ENCODE measurements at regions not wholly inside any gene's neighbourhood (a gene's known extent, or its start where the extent isn't known, plus 50 kb on each side); places are given as distances from the start of the nearest gene placed in this dataset.
"Not testable (repeated sequence)": the region's sequence is repeated elsewhere in the genome, so short reads cannot be mapped to it uniquely, and the experiment has no call there.

GRCh38 chr1:187038784-187039183 lies 210.0 kb downstream of the PLA2G4A start:
- DNase-seq, result no peak

GRCh38 chr1:187041104-187041503 lies 212.4 kb downstream of the PLA2G4A start:
- DNase-seq, result no peak

GRCh38 chr1:187042538-187042937 lies 213.8 kb downstream of the PLA2G4A start:
- DNase-seq, result no peak

GRCh38 chr1:187043433-187043832 lies 214.7 kb downstream of the PLA2G4A start:
- DNase-seq, result not testable (repeated sequence)

- DNase-seq, result no peak
Observed at GRCh38 chr1:187044411-187044810, 215.7 kb downstream of the PLA2G4A start.

GRCh38 chr1:187045371-187045770 lies 216.6 kb downstream of the PLA2G4A start:
- DNase-seq, result no peak

- DNase-seq, result no peak
Observed at GRCh38 chr1:187046293-187046692, 217.5 kb downstream of the PLA2G4A start.

- DNase-seq, result no peak
Observed at GRCh38 chr1:187047298-187047697, 218.5 kb downstream of the PLA2G4A start.

- no peak for DNase-seq
Observed at GRCh38 chr1:187051618-187052232, 223.0 kb downstream of the PLA2G4A start.

GRCh38 chr1:187053876-187054275 lies 225.1 kb downstream of the PLA2G4A start:
- no peak for DNase-seq

GRCh38 chr1:187054862-187055757 lies 226.4 kb downstream of the PLA2G4A start:
- no peak for DNase-seq

GRCh38 chr1:187063271-187063670 lies 234.5 kb downstream of the PLA2G4A start:
- DNase-seq, result no peak

GRCh38 chr1:187067160-187067559 lies 238.4 kb downstream of the PLA2G4A start:
- DNase-seq, result no peak

GRCh38 chr1:187070076-187070475 lies 241.3 kb downstream of the PLA2G4A start:
- no peak for DNase-seq

GRCh38 chr1:187072262-187073034 lies 243.7 kb downstream of the PLA2G4A start:
- not testable (repeated sequence) for DNase-seq

- not testable (repeated sequence) for DNase-seq
Observed at GRCh38 chr1:187073035-187073560, 244.3 kb downstream of the PLA2G4A start.

GRCh38 chr1:187073634-187074245 lies 245.0 kb downstream of the PLA2G4A start:
- DNase-seq, result not testable (repeated sequence)

GRCh38 chr1:187074445-187075048 lies 245.8 kb downstream of the PLA2G4A start:
- no peak for DNase-seq

- DNase-seq, result no peak
Observed at GRCh38 chr1:187076922-187077321, 248.2 kb downstream of the PLA2G4A start.

GRCh38 chr1:187078321-187078720 lies 249.6 kb downstream of the PLA2G4A start:
- no peak for DNase-seq

- no peak for DNase-seq
Observed at GRCh38 chr1:187078916-187079315, 250.2 kb downstream of the PLA2G4A start.

- no peak for DNase-seq
Observed at GRCh38 chr1:187079330-187079729, 250.6 kb downstream of the PLA2G4A start.
